Fibroblast of skin of abdomen (primary cell): ENCODE measurements at regions not wholly inside any gene's neighbourhood (a gene's known extent, or its start where the extent isn't known, plus 50 kb on each side); places are given as distances from the start of the nearest gene placed in this dataset.

Experiments used
- DNase-seq: peaks from one replicate; pipeline ENCODE4 v3.0.0-alpha.2; 2013

DNA sequence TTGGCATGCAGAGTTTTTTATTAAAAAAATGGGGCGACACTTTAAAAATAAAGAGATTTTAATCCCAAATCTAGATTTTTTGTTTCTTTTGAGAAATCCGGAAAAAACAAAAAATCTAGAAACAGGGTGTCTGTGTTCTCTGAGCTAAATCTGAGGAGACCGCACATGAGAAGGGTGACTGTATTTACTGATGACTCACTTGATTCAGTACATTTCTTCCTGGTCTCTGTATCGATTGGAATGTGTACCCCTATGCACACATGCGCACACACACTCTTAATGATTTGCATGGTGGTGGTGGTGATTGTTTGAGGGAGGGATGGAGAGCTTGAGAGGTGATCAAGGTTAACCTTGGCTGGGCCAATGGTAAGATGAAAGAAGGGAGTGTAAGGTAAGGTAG, 443.1 kb upstream of the THRB start:
- DNase-seq: peak; percentile 7

DNA sequence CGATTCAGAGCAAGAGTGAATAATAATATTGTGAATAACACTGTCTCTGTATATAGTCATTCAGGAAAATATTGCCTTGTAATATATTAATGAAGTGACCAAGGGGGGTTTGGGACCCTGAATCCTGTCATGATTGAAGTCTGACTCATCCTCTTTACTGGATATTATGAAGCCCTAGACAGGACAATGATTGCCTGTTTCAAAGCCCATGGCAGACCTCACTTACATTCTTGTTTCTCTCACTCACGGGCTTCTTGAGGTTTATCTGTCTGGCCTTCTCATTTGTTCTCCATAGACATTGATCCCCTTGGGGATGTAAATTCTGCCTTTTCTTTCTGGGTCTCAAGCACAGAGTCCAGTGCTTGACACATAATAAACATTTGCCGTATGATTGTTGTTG, 449.3 kb upstream of the THRB start:
- peak; percentile 22 for DNase-seq

- no peak for DNase-seq
Measured at GRCh38 chr3:24944805-24945520, 450.3 kb upstream of the THRB start.

- DNase-seq: no peak
Measured at GRCh38 chr3:24945563-24945962, 450.9 kb upstream of the THRB start.

DNA sequence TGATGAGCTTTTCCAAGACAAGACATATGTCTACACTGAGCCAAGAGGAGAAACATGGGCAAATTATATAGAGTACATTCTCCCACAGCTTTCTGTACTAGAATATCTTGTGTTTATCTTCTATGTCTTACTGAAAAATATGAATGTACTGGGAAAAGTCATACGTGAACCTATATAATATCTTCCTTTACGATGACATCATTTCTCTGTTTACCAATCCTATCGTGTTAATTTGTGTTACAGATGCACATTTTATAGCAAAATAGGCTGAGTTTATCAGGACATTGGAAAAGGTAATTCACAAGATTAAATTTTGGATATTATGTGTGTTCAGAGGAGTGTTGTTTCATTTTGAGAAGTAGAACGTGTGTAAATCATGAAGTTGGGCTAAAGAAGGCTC, 452.5 kb upstream of the THRB start:
- no peak for DNase-seq

DNA sequence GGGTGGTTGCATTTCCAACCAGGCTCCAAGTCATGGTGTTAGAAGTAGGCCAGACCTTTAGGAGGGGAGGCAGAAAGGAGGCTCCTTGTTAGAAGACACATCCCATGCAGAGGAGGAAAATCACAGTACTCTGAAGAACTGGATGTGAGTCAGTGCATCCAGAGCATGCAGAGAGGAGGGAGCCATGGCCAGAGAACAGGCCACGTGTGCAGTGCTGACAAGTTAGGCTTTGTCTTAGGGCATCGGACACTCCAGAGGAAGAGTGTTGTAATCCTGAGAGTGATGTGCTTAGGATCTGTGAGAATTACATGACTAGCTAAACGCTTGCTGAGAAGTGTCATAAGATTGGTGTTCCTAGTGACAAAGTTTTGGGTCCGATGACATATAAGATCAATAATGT, 456.5 kb upstream of the THRB start:
- DNase-seq: no peak

DNA sequence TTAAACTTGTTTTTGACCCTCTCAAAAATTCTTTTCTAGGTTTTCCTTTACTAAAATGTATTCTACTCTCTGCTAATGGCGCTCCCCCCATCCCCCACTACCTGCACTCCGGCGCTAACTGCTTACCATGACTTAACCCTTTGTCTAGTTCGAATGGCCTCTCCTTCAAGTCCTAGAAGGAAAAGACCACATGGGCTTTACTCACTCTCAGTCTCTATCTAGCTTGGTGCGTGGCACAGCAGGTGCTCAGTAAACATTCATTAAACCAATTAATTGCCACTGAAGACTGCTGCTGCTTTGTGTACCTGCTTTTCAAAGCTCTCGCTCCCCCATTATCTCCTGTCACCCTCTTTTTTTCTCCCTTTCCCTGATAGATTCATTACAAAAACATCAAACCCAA, 457.7 kb upstream of the THRB start:
- DNase-seq: no peak

DNA sequence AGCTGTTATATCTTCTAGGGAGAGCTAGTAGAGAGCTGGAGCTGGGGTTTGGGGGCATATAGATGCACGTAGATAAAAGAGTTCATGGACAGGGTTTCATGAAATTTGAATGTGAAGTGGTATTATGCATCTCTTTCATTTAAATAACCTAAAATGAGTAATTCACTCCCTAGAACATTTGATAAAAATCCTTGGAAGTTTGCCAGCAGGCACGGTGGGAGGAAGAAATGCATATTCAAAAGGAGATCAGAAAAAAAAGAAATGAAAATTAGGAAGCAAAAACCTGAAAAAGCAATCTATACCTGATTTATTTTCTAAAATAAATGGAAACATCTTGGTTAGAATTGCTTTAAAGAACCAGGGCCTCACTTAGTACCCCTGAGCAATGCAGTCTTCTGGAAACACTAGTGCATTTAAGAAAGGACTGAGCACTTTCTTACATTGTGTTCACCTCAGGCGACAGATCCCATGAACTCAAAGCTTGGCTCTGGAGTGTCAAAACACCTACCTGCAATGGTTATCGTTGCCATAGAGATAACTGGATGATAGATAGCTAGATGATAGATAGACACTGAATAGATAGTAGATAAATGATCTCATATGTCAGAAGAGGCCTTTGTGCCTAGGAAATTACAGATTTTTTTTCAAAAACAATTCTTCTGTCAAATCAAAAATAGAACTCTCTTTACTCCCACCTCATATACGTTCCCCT, 458.6 kb upstream of the THRB start:
- DNase-seq: no peak

- no peak for DNase-seq
Measured at GRCh38 chr3:24956613-24957012, 462.0 kb upstream of the THRB start.

- DNase-seq: no peak
Measured at GRCh38 chr3:24958271-24958670, 463.6 kb upstream of the THRB start.

- no peak for DNase-seq
Measured at GRCh38 chr3:24958910-24959447, 464.3 kb upstream of the THRB start.

GRCh38 chr3:24963762-24964625, 464.1 kb upstream of the RARB start:
- peak; percentile 39 for DNase-seq

GRCh38 chr3:24965706-24966385, 462.2 kb upstream of the RARB start:
- peak; percentile 12 for DNase-seq

DNA sequence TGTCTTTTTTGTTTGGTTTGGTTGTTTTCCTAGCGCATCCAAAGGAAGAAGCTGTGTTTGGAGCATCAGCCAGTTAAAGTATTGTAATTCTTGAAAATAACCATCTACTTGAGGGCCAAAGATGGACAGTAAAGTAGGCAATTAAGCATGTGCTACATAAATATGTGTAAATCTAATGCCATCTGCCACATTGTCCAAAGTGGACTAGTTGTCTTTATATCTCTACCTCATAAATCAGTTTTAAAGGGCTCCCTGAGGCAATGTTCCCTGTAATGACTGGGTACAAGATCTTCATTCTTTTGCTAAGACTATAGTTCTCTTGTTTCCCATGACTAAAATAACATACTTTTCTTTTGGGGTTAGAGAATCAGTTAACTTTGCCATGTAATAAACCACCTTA, 460.0 kb upstream of the RARB start:
- no peak for DNase-seq

DNA sequence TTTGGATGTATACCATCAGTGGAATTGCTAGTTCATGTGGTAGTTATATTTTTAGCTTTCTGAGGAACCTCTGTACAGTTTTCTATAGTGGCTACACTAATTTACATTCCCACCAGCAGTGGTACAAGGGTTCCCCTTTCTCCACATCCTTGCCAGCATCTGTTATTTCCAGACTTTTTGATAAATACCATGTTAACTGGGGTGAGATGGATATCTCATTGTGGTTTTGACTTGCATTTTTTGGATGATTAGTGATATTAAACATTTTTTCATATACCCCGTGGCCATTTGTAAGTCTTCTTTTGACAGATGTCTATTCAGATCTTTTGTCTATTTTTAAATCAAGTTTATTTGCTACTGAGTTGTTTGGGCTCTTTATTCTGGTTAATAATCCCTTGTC, 455.6 kb upstream of the RARB start:
- peak; percentile 25 for DNase-seq

- DNase-seq: no peak
Measured at GRCh38 chr3:24981309-24981708, 446.8 kb upstream of the RARB start.

GRCh38 chr3:24981924-24982323, 446.1 kb upstream of the RARB start:
- no peak for DNase-seq

DNA sequence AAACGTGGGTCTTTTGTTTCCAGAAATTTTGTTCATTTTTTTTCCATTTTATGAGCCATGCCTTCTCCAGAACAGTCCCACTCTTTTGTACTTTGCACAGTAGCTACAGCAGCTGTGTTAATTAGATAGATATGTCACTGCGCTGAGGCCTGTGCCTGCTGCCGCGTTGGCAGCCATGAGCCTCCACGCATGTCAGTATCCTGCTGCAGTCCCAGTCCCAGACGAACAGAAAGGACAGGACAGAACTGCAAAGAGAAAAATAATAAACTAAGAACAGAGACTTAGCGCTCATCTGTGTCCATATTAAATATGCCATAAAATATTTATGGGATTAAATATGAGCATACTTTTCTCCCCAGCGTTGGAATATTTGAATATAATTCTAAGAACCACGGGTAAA, 442.4 kb upstream of the RARB start:
- no peak for DNase-seq

DNA sequence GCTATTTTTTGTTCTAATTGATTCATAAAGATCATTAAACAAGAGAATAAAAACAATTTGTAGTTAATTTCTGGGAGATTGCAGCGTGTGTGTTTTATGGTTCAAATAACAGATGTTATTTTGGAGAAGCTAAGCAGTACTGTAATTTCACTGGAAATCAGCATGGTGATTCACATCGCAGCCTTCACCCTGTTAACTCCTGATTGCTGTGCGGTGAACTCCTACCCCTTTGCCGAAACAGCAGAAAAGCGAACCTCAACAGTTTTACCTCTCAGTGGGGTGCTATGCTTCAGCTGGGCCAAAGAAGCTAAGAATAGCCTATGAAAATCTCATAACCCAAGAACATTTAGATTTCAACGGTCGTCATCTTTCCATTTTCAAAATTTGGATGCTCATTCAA, 441.5 kb upstream of the RARB start:
- no peak for DNase-seq

- DNase-seq: no peak
Measured at GRCh38 chr3:24999357-24999756, 428.7 kb upstream of the RARB start.

- DNase-seq: peak; percentile 54
Measured at GRCh38 chr3:25000971-25001591, 427.0 kb upstream of the RARB start.

- no peak for DNase-seq
Measured at GRCh38 chr3:25002052-25002451, 426.0 kb upstream of the RARB start.
